T-helper 17 cell (primary cell): ENCODE measurements at regions not wholly inside any gene's neighbourhood (a gene's known extent, or its start where the extent isn't known, plus 50 kb on each side); places are given as distances from the start of the nearest gene placed in this dataset.

Source experiments
- ATAC-seq: fragments of 150-1000 bp; cut with Tn5 transposase; 2 replicates; pipeline ENCODE4 v1.10.0; 2021; ENCODE audit warnings: mild to moderate bottlenecking, moderate library complexity
- DNase-seq, 3 donors: peaks; one replicate each; pipeline versions ENCODE4 v3.0.0 to v3.0.0-alpha.2; 2020 to 2021
- H3K9me3 ChIP-seq: one replicate; pipeline ENCODE4 v1.7.0; 2013; ENCODE audit warnings: low read length, mild to moderate bottlenecking; ENCODE audit not compliant: control insufficient read depth, poor library complexity, severe bottlenecking
- H3K27ac Mint-ChIP-seq: one replicate; pipeline ENCODE4 v1.8.0; 2022; ENCODE audit warnings: mild to moderate bottlenecking, moderate library complexity, mixed read lengths
- H3K27me3 Mint-ChIP-seq: one replicate; pipeline ENCODE4 v1.8.0; 2022; ENCODE audit warnings: mixed read lengths
- H3K36me3 Mint-ChIP-seq: one replicate; pipeline ENCODE4 v1.8.0; 2022; ENCODE audit warnings: low read depth, mixed read lengths
- H3K4me1 Mint-ChIP-seq: one replicate; pipeline ENCODE4 v1.8.0; 2022; ENCODE audit warnings: mild to moderate bottlenecking, mixed read lengths
- H3K4me3 Mint-ChIP-seq: one replicate; pipeline ENCODE4 v1.8.0; 2022; ENCODE audit warnings: mild to moderate bottlenecking, moderate library complexity, mixed read lengths

DNA sequence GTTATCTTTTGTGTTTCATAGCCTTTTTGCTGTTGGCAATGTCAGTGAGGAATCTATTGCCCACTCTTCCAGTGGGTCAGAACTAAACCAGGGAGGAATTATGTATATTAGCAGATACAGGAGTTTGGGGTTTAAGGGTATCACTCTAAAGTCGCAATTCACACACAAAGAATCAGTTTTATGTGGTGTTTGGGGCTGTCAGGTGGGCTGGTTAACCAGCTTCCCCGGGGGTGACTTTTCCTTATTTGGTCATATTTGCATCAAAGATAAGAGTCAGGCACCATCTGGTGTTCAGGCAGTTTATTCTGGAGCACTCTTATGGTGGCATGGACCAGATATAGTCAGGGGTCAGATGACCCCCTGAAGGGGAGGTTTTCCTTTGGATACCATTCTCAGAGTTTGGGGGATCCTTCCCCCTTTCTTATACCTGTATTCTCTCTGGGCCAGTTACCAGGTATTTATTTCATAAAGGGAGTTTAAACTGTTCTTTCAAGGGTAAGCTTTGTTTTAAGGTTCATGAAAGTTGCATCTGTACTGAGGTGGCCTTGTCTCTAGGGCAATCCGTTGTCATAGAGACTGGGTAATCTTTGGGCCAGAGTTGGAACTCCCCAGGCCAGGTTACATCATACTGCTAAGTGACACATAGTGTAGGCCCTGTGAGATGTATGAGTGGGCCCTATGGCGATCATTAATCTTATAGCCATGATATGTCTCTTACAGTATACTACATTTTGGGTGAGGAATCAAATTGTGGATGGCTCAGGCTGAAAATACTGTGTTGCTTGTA lies 148.2 kb downstream of the RWDD3 start:
- no peaks in the 10 kb centered on the region for H3K27me3 Mint-ChIP-seq
- no peaks in the 10 kb centered on the region for H3K36me3 Mint-ChIP-seq
- H3K27ac Mint-ChIP-seq, result no peak overlapping the region
- no peaks in the 10 kb centered on the region for H3K4me1 Mint-ChIP-seq
- DNase-seq (no peak), ATAC-seq (no peak)
- no peaks in the 10 kb centered on the region for H3K9me3 ChIP-seq
- H3K4me3 Mint-ChIP-seq, result no peak overlapping the region

DNA sequence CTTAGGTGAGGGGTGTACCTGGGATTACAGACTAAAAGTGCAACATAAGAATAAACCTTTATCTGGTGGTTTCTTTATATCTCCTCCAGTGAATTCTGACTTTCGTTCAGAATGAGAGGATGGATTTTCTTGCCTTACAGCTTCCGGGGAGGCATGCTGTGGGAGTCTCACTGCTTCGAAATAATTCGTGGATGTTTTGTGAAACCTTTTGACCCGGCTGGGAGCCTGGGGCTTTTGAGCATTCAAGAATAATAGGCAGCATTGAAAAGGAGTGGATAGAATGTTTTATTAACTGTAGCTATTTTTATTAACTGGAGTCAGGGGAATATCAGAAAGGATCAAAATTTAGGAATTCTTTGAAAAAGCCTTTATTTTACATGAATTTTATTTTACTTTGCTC lies 149.1 kb downstream of the RWDD3 start:
- DNase-seq (no peak), ATAC-seq (no peak)
- H3K4me1 Mint-ChIP-seq, result no peaks in the 10 kb centered on the region
- no peaks in the 10 kb centered on the region for H3K27me3 Mint-ChIP-seq
- H3K36me3 Mint-ChIP-seq, result no peaks in the 10 kb centered on the region
- no peak overlapping the region for H3K4me3 Mint-ChIP-seq
- H3K9me3 ChIP-seq, result no peaks in the 10 kb centered on the region
- no peak overlapping the region for H3K27ac Mint-ChIP-seq

DNA sequence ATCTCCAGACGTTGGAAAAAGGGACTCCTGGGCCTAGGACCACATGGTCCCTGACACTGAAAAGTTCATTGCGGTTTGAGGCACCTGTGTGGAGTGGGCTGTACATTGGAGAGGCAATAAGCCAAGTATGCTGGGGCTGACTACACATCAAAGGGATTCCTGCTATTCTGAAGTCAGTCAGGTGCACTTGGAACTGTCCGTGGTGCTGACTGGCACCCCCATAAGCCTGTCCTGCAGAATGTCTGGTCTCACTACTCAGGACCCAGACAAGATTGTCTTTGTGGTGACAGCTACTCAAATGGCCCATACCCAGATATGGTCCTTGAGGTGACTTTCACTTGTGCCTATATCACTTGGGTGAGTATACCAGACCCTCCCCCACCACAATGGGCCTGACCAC lies 150.6 kb downstream of the RWDD3 start:
- no peaks in the 10 kb centered on the region for H3K4me1 Mint-ChIP-seq
- no peak for ATAC-seq
- no peak overlapping the region for H3K4me3 Mint-ChIP-seq
- no peak overlapping the region for H3K27ac Mint-ChIP-seq
- H3K27me3 Mint-ChIP-seq, result no peaks in the 10 kb centered on the region
- no peak for DNase-seq
- H3K9me3 ChIP-seq, result no peaks in the 10 kb centered on the region
- H3K36me3 Mint-ChIP-seq, result no peaks in the 10 kb centered on the region

DNA sequence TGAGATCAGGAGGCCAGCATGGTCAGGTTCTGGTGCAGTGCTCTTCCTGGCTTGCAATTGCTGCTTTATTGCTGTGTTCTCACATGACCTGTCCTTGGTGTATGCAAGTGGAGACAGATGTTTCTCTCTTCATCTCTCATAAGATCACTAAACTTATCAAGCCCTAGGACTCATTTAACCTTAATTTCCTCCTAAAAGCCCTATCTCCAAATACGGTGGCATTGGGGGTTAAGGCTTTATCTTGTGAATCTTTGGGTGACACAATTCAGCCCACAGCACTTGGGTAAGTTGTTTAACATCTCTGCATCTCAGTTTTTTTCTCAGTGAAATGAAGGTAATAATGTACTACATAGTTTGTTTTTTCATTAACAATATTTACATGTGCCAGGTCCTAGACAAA lies 152.4 kb downstream of the RWDD3 start:
- no peaks in the 10 kb centered on the region for H3K9me3 ChIP-seq
- ATAC-seq (no peak), DNase-seq (no peak)
- H3K4me1 Mint-ChIP-seq, result no peaks in the 10 kb centered on the region
- H3K27ac Mint-ChIP-seq, result no peak overlapping the region
- H3K36me3 Mint-ChIP-seq, result no peaks in the 10 kb centered on the region
- no peak overlapping the region for H3K4me3 Mint-ChIP-seq
- H3K27me3 Mint-ChIP-seq, result no peaks in the 10 kb centered on the region

DNA sequence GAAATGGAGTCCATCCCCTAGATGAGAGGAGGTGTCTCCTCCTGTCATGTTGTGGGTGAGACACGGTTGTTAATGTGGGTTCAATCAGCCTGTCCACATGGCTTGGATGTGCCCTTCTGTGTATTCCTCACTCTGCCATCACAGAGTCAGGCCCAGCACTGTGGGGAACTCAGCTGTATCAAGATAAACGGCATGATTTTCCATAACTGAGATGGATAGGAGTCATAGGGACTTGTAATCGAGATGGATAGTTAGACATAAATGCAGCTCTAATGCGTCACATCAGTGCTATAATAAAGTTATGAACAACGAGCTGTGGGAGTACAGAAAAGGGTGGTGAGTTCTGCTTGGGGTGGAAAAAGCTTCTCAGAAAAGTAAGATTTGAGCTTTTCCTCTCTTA lies 152.9 kb downstream of the RWDD3 start:
- Mint-ChIP-seq H3K4me1 (no peaks in the 10 kb centered on the region), H3K4me3 (no peak overlapping the region), H3K36me3 (no peaks in the 10 kb centered on the region), H3K27me3 (no peaks in the 10 kb centered on the region), H3K27ac (no peak overlapping the region)
- H3K9me3 ChIP-seq, result no peaks in the 10 kb centered on the region
- ATAC-seq, result no peak
- no peak for DNase-seq

DNA sequence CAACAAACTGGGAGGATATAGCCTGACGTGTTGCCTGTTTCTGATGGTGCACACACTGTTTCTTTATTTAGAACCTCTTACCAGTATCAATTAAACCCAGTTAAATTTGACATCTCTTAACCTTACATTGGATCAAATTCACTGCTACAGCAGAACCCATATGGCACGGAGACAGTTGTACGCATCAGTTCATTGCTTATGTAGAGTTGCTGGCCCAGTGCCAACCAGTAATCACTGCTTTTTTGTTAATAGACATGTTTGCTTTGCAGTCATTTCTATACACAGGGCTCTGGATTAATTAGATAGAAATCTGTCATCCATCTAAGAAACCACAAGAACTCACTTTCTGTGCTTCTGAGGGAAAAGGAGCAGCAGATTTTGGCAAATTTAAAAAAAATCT lies 154.0 kb downstream of the RWDD3 start:
- no peak for DNase-seq
- H3K4me3 Mint-ChIP-seq, result no peak overlapping the region
- H3K27ac Mint-ChIP-seq, result no peak overlapping the region
- H3K27me3 Mint-ChIP-seq, result no peaks in the 10 kb centered on the region
- H3K4me1 Mint-ChIP-seq, result no peaks in the 10 kb centered on the region
- no peak for ATAC-seq
- H3K36me3 Mint-ChIP-seq, result no peaks in the 10 kb centered on the region
- no peaks in the 10 kb centered on the region for H3K9me3 ChIP-seq

DNA sequence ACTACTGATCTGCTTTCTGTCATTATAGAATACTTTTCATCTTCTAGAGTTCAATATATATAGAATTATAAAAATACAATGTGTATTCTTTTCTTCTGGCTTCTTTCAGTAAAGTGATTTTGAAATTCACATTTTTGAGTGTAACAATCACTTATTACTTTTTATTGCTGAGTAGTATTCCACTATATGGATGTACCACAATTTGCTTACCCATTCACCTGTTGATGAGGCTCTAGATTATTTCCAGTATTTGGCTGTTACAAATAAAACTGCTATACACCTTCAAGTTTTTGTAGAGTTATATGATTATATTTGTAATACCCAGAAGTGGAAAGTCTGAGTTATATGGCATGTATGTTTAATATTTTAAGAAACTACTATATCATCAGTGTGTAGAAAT lies 159.4 kb downstream of the RWDD3 start:
- no peaks in the 10 kb centered on the region for H3K9me3 ChIP-seq
- H3K4me3 Mint-ChIP-seq, result no peak overlapping the region
- H3K27me3 Mint-ChIP-seq, result no peaks in the 10 kb centered on the region
- H3K27ac Mint-ChIP-seq, result no peak overlapping the region
- no peaks in the 10 kb centered on the region for H3K4me1 Mint-ChIP-seq
- ATAC-seq (no peak), DNase-seq (no peak)
- no peaks in the 10 kb centered on the region for H3K36me3 Mint-ChIP-seq

DNA sequence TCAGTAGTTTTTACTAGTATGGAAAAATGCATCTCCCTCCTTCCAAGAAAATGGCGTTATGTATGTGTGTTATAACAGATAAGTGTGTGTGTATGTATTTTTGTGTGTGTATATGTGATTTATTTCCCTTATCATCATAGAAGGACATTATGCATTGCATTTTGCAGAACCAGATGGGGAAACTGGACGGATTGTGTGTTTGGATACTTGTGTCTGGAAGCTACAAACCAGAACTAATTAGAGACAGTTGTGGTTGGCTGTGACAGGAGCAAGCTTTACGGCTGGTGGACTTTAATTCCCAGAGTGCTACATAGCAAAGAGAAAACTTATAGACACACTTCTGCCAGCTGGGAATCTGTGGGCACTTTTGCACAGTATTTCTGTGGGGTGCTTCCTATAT lies 162.5 kb downstream of the RWDD3 start:
- no peak overlapping the region for H3K4me3 Mint-ChIP-seq

DNA sequence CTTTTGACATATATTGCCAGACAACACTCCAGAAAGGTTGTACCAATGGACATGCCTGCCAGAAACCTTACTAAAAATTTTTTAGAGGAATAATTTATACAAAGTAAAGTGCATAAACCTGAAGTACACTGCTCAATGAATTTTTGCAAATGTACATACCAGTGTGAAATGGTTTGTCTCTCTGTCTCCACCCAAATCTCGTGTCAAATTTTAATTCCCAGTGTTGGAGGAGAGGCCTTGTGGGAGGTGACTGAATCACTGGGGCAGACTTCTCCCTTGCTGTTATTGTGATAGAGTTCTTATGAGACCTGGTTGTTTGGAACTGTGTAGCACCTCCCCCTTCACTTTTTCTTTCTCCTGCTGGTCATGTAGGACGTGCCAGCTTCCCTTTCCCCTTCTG lies 168.8 kb downstream of the RWDD3 start:
- H3K9me3 ChIP-seq, result no peaks in the 10 kb centered on the region
- DNase-seq, result no peak
- Mint-ChIP-seq H3K36me3 (no peaks in the 10 kb centered on the region), H3K27ac (no peak overlapping the region), H3K4me3 (no peak overlapping the region), H3K27me3 (peaks cover 10% of the 10 kb centered on the region), H3K4me1 (no peaks in the 10 kb centered on the region)
- no peak for ATAC-seq

More for the DNA sequence above, 162.5 kb downstream of the RWDD3 start:
- H3K36me3 Mint-ChIP-seq, result no peaks in the 10 kb centered on the region
- DNase-seq (no peak), ATAC-seq (no peak)
- no peaks in the 10 kb centered on the region for H3K9me3 ChIP-seq
- no peaks in the 10 kb centered on the region for H3K27me3 Mint-ChIP-seq
- no peaks in the 10 kb centered on the region for H3K4me1 Mint-ChIP-seq
- no peak overlapping the region for H3K27ac Mint-ChIP-seq

DNA sequence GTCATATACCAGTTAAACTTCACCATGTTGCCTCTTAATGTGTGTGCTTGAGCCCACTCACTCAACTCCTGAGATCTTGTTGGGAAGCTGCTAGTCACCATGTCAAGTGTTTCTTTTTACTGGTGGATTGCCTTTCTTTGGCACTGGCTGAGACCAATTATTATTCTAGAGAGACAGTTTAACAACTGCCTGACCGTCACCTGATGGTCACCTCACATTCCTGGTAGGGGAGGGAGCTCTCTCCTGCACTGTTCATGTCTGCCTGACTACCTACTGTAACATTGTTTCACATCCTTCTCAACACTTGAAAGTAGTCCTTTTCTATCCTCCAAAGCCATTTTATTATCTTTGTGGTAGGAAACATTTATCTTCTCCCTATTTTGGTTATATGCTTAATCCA lies 172.3 kb downstream of the RWDD3 start:
- ATAC-seq, result no peak
- no peaks in the 10 kb centered on the region for H3K4me1 Mint-ChIP-seq
- H3K36me3 Mint-ChIP-seq, result no peaks in the 10 kb centered on the region
- H3K27ac Mint-ChIP-seq, result no peak overlapping the region
- no peak overlapping the region for H3K4me3 Mint-ChIP-seq
- no peaks in the 10 kb centered on the region for H3K9me3 ChIP-seq
- no peak for DNase-seq
- peaks cover 20% of the 10 kb centered on the region for H3K27me3 Mint-ChIP-seq

DNA sequence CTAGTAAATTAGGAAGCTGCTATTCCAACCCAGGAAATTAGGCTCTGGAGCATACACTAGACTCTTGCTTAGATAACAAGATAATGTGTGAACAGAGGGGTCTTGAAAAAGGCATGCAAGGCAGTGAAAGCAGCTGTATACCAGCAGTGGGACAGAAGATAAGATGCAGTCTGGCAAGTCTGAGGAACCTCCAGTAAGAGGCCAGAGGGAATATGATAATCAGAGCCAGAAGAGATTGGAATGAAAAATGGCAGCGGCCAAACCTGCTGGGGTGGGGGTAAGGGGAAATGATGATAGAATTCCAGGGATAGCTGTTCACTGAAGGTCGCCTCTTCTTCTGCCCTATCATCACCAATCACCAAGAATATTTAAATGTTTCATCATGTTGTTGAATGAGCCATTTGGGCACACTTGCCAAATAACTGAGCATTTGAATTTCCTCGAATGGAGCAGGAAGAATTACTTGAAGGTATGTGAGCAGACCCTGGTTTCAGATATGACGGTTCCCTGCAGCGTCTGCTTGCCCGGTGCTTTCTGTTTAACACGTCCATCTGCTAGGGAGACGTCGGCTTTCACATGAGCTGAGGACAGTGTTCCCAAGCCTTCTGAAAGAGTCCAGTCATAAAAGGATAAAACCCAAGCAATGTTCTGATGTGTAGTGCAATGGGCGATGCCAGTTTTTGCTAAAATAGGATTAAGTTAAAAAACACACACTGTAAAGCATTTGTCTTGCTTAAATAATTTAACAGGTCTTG lies 173.3 kb downstream of the RWDD3 start:
- Mint-ChIP-seq H3K36me3 (no peaks in the 10 kb centered on the region), H3K27me3 (peaks cover 20% of the 10 kb centered on the region), H3K4me3 (no peak overlapping the region), H3K27ac (no peak overlapping the region), H3K4me1 (no peaks in the 10 kb centered on the region)
- no peak for ATAC-seq
- DNase-seq, result no peak
- no peaks in the 10 kb centered on the region for H3K9me3 ChIP-seq

DNA sequence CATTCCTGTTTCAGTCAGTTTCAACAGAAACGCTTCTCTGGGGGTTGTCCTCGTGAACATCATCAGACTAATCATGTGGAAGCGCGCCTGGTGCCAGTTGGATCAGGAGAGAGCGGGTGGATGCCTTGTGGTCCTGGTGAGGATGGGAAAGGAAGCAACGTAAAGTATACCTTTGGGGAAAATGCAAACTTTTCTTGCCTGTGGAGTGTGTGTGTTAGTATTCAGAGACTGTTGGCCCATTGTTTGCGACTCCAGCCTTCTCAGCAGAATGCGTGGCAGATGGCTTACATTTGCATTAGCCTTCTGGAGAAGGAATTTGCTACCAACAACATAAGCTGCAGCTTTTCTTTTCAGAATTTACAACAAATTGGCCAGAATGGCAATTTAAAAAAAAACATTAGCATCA lies 173.9 kb downstream of the RWDD3 start:
- H3K4me3 Mint-ChIP-seq, result no peak overlapping the region
- H3K9me3 ChIP-seq, result no peaks in the 10 kb centered on the region
- DNase-seq (no peak), ATAC-seq (no peak)
- H3K27me3 Mint-ChIP-seq, result peaks cover 20% of the 10 kb centered on the region
- H3K36me3 Mint-ChIP-seq, result no peaks in the 10 kb centered on the region
- no peak overlapping the region for H3K27ac Mint-ChIP-seq
- no peaks in the 10 kb centered on the region for H3K4me1 Mint-ChIP-seq

DNA sequence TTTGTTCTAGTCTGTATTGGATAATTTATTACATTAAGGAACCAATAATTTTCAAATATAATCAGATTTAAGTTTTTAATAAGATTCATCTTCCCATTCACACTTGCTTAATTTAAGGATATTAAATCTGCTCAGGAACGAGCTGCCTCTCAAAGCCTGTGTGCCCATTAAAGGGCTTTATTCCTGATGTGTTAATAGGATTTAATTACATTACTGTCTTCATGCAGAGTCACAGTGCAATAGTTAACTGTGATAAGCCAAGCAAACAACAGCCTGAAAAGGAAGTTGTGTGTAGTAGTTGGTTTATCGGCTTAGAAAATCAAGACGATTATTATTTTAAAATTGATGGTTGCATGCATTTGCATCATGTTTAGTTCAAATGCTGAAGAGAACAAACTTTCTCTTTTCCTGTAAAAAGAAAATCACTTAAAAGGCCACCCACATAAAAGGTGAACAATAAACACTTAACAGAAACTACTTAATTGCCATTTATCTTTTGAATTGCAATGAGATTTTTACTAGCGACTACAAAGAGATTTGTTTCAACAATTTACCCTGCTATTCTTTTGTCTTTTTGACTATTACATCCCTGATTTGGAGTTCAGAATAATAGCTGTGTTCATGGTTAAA lies 174.6 kb downstream of the RWDD3 start:
- Mint-ChIP-seq H3K4me1 (no peaks in the 10 kb centered on the region), H3K4me3 (no peak overlapping the region), H3K27ac (no peak overlapping the region), H3K36me3 (no peaks in the 10 kb centered on the region), H3K27me3 (peaks cover 20% of the 10 kb centered on the region)
- ATAC-seq (no peak), DNase-seq (no peak)
- no peaks in the 10 kb centered on the region for H3K9me3 ChIP-seq
